Right atrium auricular region (tissue), 2 donors: ENCODE measurements at regions not wholly inside any gene's neighbourhood (a gene's known extent, or its start where the extent isn't known, plus 50 kb on each side); places are given as distances from the start of the nearest gene placed in this dataset.

Source experiments
- DNase-seq: peaks from one replicate; pipeline ENCODE4 v3.0.0-alpha.2; 2019; ENCODE audit warnings: low spot score
- H3K27ac ChIP-seq, 2 donors: fragments of 200-600 bp; sonication (generic); 1 replicate in 1 of 2; 2 replicates in 1 of 2; pipeline ENCODE4 v1.5.1; 2016 to 2019
- H3K27me3 ChIP-seq, 2 donors: fragments of 200-600 bp; sonication (generic); one replicate each; pipeline versions ENCODE4 v1.5.1 to v1.6.0; 2017 to 2019
- H3K36me3 ChIP-seq: fragments of 200-600 bp; sonication (generic); one replicate; pipeline ENCODE4 v1.5.1; 2016
- H3K4me1 ChIP-seq, 2 donors: fragments of 200-600 bp; sonication (generic); one replicate each; pipeline versions ENCODE4 v1.5.1 to v1.6.0; 2017 to 2019
- H3K4me3 ChIP-seq, 2 donors: fragments of 200-600 bp; sonication (generic); 1 replicate in 1 of 2; 2 replicates in 1 of 2; pipeline ENCODE4 v1.5.1; 2017 to 2019; ENCODE audit warnings: mild to moderate bottlenecking in 1 of 2, moderate library complexity in 1 of 2
- H3K9me3 ChIP-seq, 2 donors: fragments of 200-600 bp; sonication (generic); one replicate each; pipeline ENCODE4 v1.5.1; 2019
- CTCF ChIP-seq, 2 donors: fragments of 200-600 bp; sonication (generic); IDR thresholded peaks; one replicate each; pipeline ENCODE4 v1.5.1; 2019; ENCODE audit warnings: antibody characterized with exemption in 2 of 2

GRCh38 chr16:66293207-66293735 lies 73.2 kb upstream of the CDH5 start:
- DNase-seq, result peak; percentile 34
- Histone ChIP-seq H3K9me3 (no peaks in the 10 kb centered on the region), H3K27ac (no peak overlapping the region), H3K4me3 (no peak overlapping the region), H3K4me1 (no peaks in the 10 kb centered on the region), H3K27me3 (no peaks in the 10 kb centered on the region), H3K36me3 (no peaks in the 10 kb centered on the region)
- TF ChIP-seq CTCF (IDR thresholded peaks at IDR 0.05), result no peak

- H3K4me3 ChIP-seq, result no peak overlapping the region
- no peak for TF ChIP-seq CTCF (IDR thresholded peaks at IDR 0.05)
- H3K9me3 ChIP-seq, result no peaks in the 10 kb centered on the region
- no peak overlapping the region for H3K27ac ChIP-seq
- no peaks in the 10 kb centered on the region for H3K4me1 ChIP-seq
- no peaks in the 10 kb centered on the region for H3K36me3 ChIP-seq
- peak; percentile 57 for DNase-seq
- H3K27me3 ChIP-seq, result no peaks in the 10 kb centered on the region
These were observed 74.1 kb upstream of the CDH5 start for GRCh38 chr16:66292241-66292935.

GRCh38 chr16:66291833-66292232 lies 74.7 kb upstream of the CDH5 start:
- Histone ChIP-seq H3K27ac (no peak overlapping the region), H3K4me1 (no peaks in the 10 kb centered on the region), H3K27me3 (no peaks in the 10 kb centered on the region), H3K36me3 (no peaks in the 10 kb centered on the region), H3K4me3 (no peak overlapping the region), H3K9me3 (no peaks in the 10 kb centered on the region)
- no peak for DNase-seq
- no peak for TF ChIP-seq CTCF (IDR thresholded peaks at IDR 0.05)

- Histone ChIP-seq H3K9me3 (no peaks in the 10 kb centered on the region), H3K4me3 (no peak overlapping the region), H3K27me3 (no peaks in the 10 kb centered on the region), H3K27ac (no peak overlapping the region), H3K4me1 (no peaks in the 10 kb centered on the region), H3K36me3 (no peaks in the 10 kb centered on the region)
- TF ChIP-seq CTCF (IDR thresholded peaks at IDR 0.05), result no peak
- DNase-seq, result no peak
These were observed 76.1 kb upstream of the CDH5 start for GRCh38 chr16:66290431-66290830.

- Histone ChIP-seq H3K27ac (no peak overlapping the region), H3K27me3 (no peaks in the 10 kb centered on the region), H3K4me1 (no peaks in the 10 kb centered on the region), H3K4me3 (no peak overlapping the region), H3K36me3 (no peaks in the 10 kb centered on the region), H3K9me3 (no peaks in the 10 kb centered on the region)
- DNase-seq, result no peak
- TF ChIP-seq CTCF (IDR thresholded peaks at IDR 0.05), result no peak
These were observed 76.5 kb upstream of the CDH5 start for GRCh38 chr16:66289986-66290385.
